Osteocyte (in vitro differentiated cells): ENCODE measurements at regions not wholly inside any gene's neighbourhood (a gene's known extent, or its start where the extent isn't known, plus 50 kb on each side); places are given as distances from the start of the nearest gene placed in this dataset.
A peak's percentile ranks its signal among the peaks of the same experiment; 100 is the strongest.

Experiments used
- DNase-seq: peaks from one replicate; pipeline ENCODE4 v3.0.0; 2021; ENCODE audit warnings: mixed read lengths; ENCODE audit not compliant: unreplicated experiment; ENCODE audit errors: extremely low spot score
- H3K27ac Mint-ChIP-seq: one replicate; pipeline ENCODE4 v1.8.0; 2021; ENCODE audit warnings: mild to moderate bottlenecking, mixed read lengths; ENCODE audit not compliant: unreplicated experiment
- H3K27me3 Mint-ChIP-seq: one replicate; pipeline ENCODE4 v1.8.0; 2021; ENCODE audit warnings: mixed read lengths; ENCODE audit not compliant: unreplicated experiment
- H3K36me3 Mint-ChIP-seq: one replicate; pipeline ENCODE4 v1.8.0; 2021; ENCODE audit warnings: mixed read lengths; ENCODE audit not compliant: unreplicated experiment
- H3K4me1 Mint-ChIP-seq: one replicate; pipeline ENCODE4 v1.8.0; 2021; ENCODE audit warnings: mixed read lengths; ENCODE audit not compliant: unreplicated experiment
- H3K4me3 Mint-ChIP-seq: one replicate; pipeline ENCODE4 v1.8.0; 2021; ENCODE audit warnings: mild to moderate bottlenecking, moderate library complexity, mixed read lengths; ENCODE audit not compliant: unreplicated experiment
- H3K9me3 Mint-ChIP-seq: one replicate; pipeline ENCODE4 v1.8.0; 2021; ENCODE audit warnings: mixed read lengths; ENCODE audit not compliant: unreplicated experiment
- CTCF ChIP-seq: fragments of 200-600 bp; sonication (generic); IDR thresholded peaks from 2 replicates; pipeline ENCODE4 v1.5.0; 2021; ENCODE audit warnings: antibody characterized with exemption, mild to moderate bottlenecking, moderate library complexity

- no peak for TF ChIP-seq CTCF
- H3K4me1 Mint-ChIP-seq: no peaks in the 10 kb centered on the region
- H3K9me3 Mint-ChIP-seq: no peaks in the 10 kb centered on the region
- no peaks in the 10 kb centered on the region for H3K36me3 Mint-ChIP-seq
- no peak overlapping the region for H3K4me3 Mint-ChIP-seq
- no peak overlapping the region for H3K27ac Mint-ChIP-seq
- no peaks in the 10 kb centered on the region for H3K27me3 Mint-ChIP-seq
- DNase-seq: no peak
Measured at GRCh38 chr11:87739261-87739660, 436.0 kb downstream of the RAB38 start.

GRCh38 chr11:87736928-87737327 lies 438.3 kb downstream of the RAB38 start:
- no peaks in the 10 kb centered on the region for H3K9me3 Mint-ChIP-seq
- H3K27me3 Mint-ChIP-seq: no peaks in the 10 kb centered on the region
- TF ChIP-seq CTCF: no peak
- H3K4me3 Mint-ChIP-seq: no peak overlapping the region
- no peak for DNase-seq
- no peaks in the 10 kb centered on the region for H3K4me1 Mint-ChIP-seq
- no peaks in the 10 kb centered on the region for H3K36me3 Mint-ChIP-seq
- no peak overlapping the region for H3K27ac Mint-ChIP-seq

- H3K4me3 Mint-ChIP-seq: no peak overlapping the region
- H3K27ac Mint-ChIP-seq: no peak overlapping the region
- H3K4me1 Mint-ChIP-seq: no peaks in the 10 kb centered on the region
- H3K9me3 Mint-ChIP-seq: no peaks in the 10 kb centered on the region
- TF ChIP-seq CTCF: no peak
- no peaks in the 10 kb centered on the region for H3K36me3 Mint-ChIP-seq
- no peaks in the 10 kb centered on the region for H3K27me3 Mint-ChIP-seq
- DNase-seq: no peak
Measured at GRCh38 chr11:87726506-87726905, 448.7 kb downstream of the RAB38 start.

GRCh38 chr11:87724358-87724757 lies 450.9 kb downstream of the RAB38 start:
- no peak for TF ChIP-seq CTCF
- no peak for DNase-seq
- Mint-ChIP-seq H3K4me1 (peaks cover 3% of the 10 kb centered on the region), H3K27me3 (peaks cover 5% of the 10 kb centered on the region), H3K9me3 (no peaks in the 10 kb centered on the region), H3K27ac (no peak overlapping the region), H3K36me3 (no peaks in the 10 kb centered on the region), H3K4me3 (no peak overlapping the region)

GRCh38 chr11:87722756-87723565 lies 452.3 kb downstream of the RAB38 start:
- Mint-ChIP-seq H3K27ac (no peak overlapping the region), H3K4me1 (peaks cover 4% of the 10 kb centered on the region), H3K36me3 (no peaks in the 10 kb centered on the region), H3K4me3 (no peak overlapping the region), H3K9me3 (no peaks in the 10 kb centered on the region), H3K27me3 (peaks cover 5% of the 10 kb centered on the region)
- no peak for DNase-seq
- TF ChIP-seq CTCF: peak; percentile 61
